G401.6 (cell line): ENCODE measurements at regions not wholly inside any gene's neighbourhood (a gene's known extent, or its start where the extent isn't known, plus 50 kb on each side); places are given as distances from the start of the nearest gene placed in this dataset.
"Not testable (repeated sequence)": the region's sequence is repeated elsewhere in the genome, so short reads cannot be mapped to it uniquely, and the experiment has no call there.

Source experiments
- FAIRE-seq: peaks from 2 replicates; lab custom pipeline; 2012; peaks lifted over from hg19 to GRCh38; lab: Jason Lieb, UNC

- no peak for FAIRE-seq
These were observed 623.1 kb downstream of the LRRC70 start for GRCh38 chr5:63201738-63202137.

GRCh38 chr5:63194126-63194525 lies 615.5 kb downstream of the LRRC70 start:
- no peak for FAIRE-seq

- FAIRE-seq, result not testable (repeated sequence)
These were observed 601.6 kb downstream of the LRRC70 start for GRCh38 chr5:63180190-63180589.

- FAIRE-seq, result no peak
These were observed 597.2 kb downstream of the LRRC70 start for GRCh38 chr5:63175850-63176249.

- FAIRE-seq, result no peak
These were observed 591.9 kb downstream of the LRRC70 start for GRCh38 chr5:63170486-63170885.

DNA sequence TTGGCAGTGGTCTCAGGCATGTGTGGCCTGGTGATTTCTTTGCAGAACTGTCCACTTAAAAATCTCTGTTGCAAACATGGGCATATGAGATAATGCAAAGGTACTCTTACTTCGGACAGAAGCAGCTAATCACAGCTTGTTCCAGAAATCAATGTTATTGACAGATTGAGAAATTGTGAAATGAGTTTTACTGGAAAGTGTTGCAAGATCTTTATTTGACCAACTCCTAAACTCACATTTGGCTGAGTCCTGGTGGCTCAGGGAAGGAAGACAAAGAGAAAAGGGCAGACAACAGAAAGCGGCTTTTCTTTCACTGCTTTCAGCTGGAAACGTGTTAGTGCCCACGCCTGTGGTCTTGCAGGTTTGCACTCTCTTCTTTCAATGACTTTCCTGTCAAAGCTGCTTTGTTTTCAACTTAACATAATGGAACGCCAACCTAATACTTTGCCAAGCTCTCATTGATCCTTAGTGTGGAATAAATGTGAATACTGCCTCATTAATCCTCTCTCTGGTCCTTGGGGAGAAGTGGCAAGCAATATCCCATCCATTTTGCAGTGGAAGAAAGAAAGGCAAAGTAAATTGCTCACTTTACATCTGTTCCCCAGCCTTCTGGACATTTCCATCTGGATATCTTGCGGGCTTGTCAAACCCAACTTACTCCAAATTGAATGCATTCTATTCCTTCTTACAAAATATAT lies 586.4 kb downstream of the LRRC70 start:
- FAIRE-seq, result no peak

DNA sequence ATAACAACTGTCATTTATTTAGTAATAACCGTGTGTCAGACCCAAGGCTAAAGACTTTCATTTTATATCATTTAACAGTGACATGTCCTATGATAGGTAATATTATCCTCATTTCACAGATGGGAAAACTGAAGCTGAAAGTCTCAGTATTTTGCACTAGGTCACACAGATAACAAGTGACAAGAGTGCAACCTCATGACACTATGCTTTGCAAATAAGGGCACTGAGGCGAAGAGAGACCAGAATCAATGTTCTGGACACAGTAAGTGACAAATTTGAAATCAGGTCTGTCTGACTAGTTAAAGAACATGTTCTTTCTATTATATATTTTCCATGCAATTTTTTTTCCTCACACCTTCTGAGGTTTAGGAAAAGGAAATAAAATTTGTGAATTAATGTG lies 585.7 kb downstream of the LRRC70 start:
- no peak for FAIRE-seq

DNA sequence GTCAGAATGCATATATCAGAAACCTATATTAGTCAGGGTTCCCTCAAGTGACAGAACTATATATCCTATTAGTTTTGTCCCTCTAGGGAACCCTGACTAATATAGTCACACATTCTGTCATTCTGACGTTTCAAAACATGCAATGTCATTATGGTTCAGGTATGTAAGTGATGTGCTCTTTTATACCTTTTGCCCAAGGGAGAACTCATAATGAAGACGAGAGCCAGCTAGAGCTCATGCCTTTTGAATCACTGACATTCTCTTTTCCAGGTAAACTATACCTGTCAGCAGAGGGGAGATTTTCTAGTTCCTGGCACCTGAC lies 576.7 kb downstream of the LRRC70 start:
- FAIRE-seq, result no peak

- no peak for FAIRE-seq
These were observed 576.1 kb downstream of the LRRC70 start for GRCh38 chr5:63154476-63155309.

- no peak for FAIRE-seq
These were observed 574.3 kb downstream of the LRRC70 start for GRCh38 chr5:63152871-63153270.

- no peak for FAIRE-seq
These were observed 566.5 kb downstream of the LRRC70 start for GRCh38 chr5:63145167-63145566.

- FAIRE-seq, result no peak
These were observed 563.0 kb downstream of the LRRC70 start for GRCh38 chr5:63141591-63141990.

- no peak for FAIRE-seq
These were observed 556.7 kb downstream of the LRRC70 start for GRCh38 chr5:63135291-63135690.

DNA sequence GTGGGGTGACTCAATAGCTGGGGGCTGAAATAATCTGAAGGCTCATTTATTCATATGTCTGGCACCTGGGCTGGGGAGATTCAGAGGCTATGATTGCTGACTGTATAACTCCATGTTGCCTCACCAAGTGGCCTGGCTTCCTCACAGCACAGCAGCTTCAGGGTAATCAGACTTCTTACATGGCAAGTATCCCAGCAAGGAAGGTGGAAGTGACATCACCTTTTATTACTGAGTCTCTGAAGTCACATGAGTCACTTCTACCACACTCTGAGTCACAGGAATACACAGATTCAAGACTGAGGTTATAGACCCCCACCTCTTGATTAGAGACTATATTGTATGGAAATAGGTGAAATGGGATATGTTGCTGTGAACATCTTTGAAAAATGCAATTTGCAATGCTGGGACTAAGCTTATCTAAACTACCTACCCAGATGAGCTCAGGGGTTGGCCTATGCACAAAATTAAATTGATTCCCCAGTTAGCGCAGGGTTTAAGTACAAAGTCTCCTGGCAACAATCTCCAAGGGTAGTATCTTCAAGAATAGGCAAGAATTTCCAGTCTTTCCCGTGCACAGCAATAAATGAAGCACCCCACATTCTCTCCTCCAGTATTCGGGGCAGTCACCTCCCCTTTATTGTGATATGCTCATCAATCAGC lies 553.1 kb downstream of the LRRC70 start:
- no peak for FAIRE-seq

- FAIRE-seq, result no peak
These were observed 550.1 kb downstream of the LRRC70 start for GRCh38 chr5:63128761-63129160.

DNA sequence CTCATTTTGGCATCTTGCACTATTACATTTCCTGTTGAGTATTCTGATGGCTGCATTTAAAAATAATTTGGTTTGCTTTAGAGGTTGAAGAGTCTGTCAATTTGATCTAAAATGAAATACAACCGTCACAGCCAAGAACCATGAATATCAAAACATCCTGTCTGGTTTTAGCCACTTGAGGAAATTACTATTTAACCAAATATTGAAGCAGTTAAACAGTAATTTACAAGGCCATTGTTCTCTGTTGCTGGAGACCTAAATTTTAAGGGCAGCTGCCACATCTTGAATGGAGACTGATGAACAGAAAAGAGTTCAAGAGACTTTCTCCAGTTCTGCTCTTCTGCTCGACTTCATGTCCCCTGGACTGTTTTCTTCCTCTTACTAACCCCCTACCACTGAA lies 549.4 kb downstream of the LRRC70 start:
- no peak for FAIRE-seq

GRCh38 chr5:63127054-63127453 lies 548.4 kb downstream of the LRRC70 start:
- no peak for FAIRE-seq

- FAIRE-seq, result no peak
These were observed 547.2 kb downstream of the LRRC70 start for GRCh38 chr5:63125862-63126261.

DNA sequence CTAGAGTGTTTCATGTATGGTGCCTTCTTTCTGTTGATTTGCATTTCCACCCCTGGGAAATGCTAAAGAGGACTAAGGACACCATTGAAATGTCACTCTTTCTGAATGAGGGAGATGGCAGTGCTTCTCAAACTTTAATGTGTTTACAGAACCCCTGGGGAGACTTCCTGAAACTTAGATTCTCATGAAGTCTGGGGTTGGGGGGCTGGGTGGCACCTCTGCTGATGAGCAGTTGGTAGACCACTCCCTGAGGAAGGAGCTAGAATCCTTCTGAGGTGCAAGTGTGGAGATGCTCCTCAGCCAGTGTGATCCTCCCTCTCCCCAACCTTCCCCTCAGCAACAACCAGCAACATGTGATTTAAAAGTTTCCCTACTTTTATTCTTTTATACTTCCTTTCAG lies 546.8 kb downstream of the LRRC70 start:
- no peak for FAIRE-seq

DNA sequence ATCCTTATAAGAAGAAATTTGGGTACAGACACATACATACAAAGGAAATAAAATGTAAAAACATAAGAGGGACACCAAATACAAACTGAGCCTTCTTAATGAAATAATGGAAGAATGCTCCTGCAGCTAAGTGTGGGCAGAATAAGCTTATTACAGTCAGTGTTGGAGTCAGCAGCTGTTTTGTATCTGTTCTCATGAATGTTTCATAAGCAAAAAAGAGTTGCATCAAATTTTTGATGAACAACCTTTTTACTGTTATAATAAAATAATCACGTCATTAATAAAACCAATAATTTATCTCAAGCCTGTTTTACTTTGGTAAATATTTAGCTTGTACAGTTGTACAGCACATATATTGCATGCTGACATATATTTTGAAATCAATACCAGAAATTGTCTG lies 545.6 kb downstream of the LRRC70 start:
- no peak for FAIRE-seq

GRCh38 chr5:63121471-63121870 lies 542.9 kb downstream of the LRRC70 start:
- FAIRE-seq, result no peak

- no peak for FAIRE-seq
These were observed 539.6 kb downstream of the LRRC70 start for GRCh38 chr5:63118221-63118620.

DNA sequence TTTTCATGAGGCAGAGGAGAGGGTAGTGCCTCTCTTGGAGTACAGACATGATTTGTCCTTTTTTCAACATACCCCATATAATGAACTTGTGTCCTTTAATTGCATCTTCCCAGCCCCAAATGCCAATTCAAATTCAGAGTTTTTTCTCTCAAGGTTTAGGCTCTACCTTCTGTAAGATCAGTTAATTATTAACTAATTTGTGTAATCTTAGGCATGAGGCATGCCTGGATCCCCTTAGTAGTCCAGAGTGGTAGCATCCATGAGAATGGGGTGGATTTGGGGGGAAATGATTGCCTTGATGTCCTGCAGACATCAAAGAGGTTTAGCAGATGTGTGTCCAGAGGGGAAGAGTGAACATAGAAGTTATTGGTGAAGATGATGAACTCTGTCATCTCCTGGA lies 533.3 kb downstream of the LRRC70 start:
- FAIRE-seq, result no peak
